HCT116 (cell line): ENCODE measurements at regions not wholly inside any gene's neighbourhood (a gene's known extent, or its start where the extent isn't known, plus 50 kb on each side); places are given as distances from the start of the nearest gene placed in this dataset.

Experiments
- ATAC-seq: fragments of 200-7000 bp; cut with Tn5 transposase; 2 replicates; pipeline ENCODE4 v1.9.1; 2020; ENCODE audit warnings: mild to moderate bottlenecking, moderate library complexity
- BruUV-seq: library from RNA; stranded (reverse); fragments of 400-500 nt; replicated peaks from 2 replicates; lab custom pipeline; 2021; lab: Mats Ljungman, UMichigan
- CTCF ChIA-PET: fragments of 300-600 bp; sonication (Branson Sonifier 250); formaldehyde crosslinking; loops from one replicate; lab custom pipeline; 2021; ENCODE audit warnings: antibody characterized with exemption; lab: Charles Lee
- POLR2A ChIA-PET: fragments of 300-600, 350-600 bp; sonication (Branson Sonifier 250); formaldehyde crosslinking; loops from one replicate; lab custom pipeline; 2021; ENCODE audit warnings: antibody characterized with exemption; lab: Charles Lee
- RAD21 ChIA-PET, 2 experiments: fragments of 300-600 bp; sonication (Branson Sonifier 250); formaldehyde crosslinking; loops; one replicate each; lab custom pipeline; 2023; ENCODE audit warnings: low total read pairs in 2 of 2; ENCODE audit not compliant: uncharacterized antibody in 2 of 2, unreplicated experiment in 2 of 2, low non-redundant PET in 1 of 2; lab: Charles Lee
- DNase-seq: peaks from one replicate; pipeline ENCODE4 v3.0.0-alpha.2; 2010; ENCODE audit warnings: low read depth, low spot score
- H2AFZ ChIP-seq: fragments of 200-600 bp; shearing (Covaris generic), sonication (generic); 2 replicates; pipeline ENCODE4 v1.6.1; 2017; ENCODE audit warnings: low read depth, mixed run types, mixed read lengths, antibody characterized with exemption, low read length; ENCODE audit not compliant: poor library complexity, severe bottlenecking
- H3K27ac ChIP-seq: 2 replicates; pipeline ENCODE4 v1.5.1; 2012; ENCODE audit warnings: low read depth, low read length
- H3K27me3 ChIP-seq: fragments of 200-600 bp; sonication (generic); 2 replicates; pipeline ENCODE4 v1.6.1; 2016; ENCODE audit warnings: mixed run types, low read length, mixed read lengths; ENCODE audit not compliant: insufficient read depth
- H3K36me3 ChIP-seq, 2 experiments: fragments of 200-500 bp in 1 of 2; fragments of 200-600 bp in 1 of 2; sonication (Bioruptor generic) in 1 of 2; sonication (generic) in 1 of 2; 2 replicates each; pipeline versions ENCODE4 v1.5.1 to v1.6.1; 2014 to 2016; ENCODE audit warnings: low read length in 2 of 2, inconsistent platforms in 1 of 2, mixed read lengths in 1 of 2, mixed run types in 1 of 2; ENCODE audit not compliant: insufficient read depth in 2 of 2, control insufficient read depth in 1 of 2
- H3K4me1 ChIP-seq, 2 experiments: fragments of 200-600 bp in 1 of 2; sonication (generic) in 1 of 2; 2 replicates each; pipeline versions ENCODE4 v1.5.1 to v1.6.1; 2012 to 2017; ENCODE audit warnings: low read length in 2 of 2, inconsistent platforms in 1 of 2, mild to moderate bottlenecking in 1 of 2, mixed read lengths in 1 of 2, mixed run types in 1 of 2, moderate library complexity in 1 of 2; ENCODE audit not compliant: insufficient read depth in 2 of 2, control insufficient read depth in 1 of 2
- H3K4me2 ChIP-seq: fragments of 200-600 bp; sonication (generic); 2 replicates; pipeline ENCODE4 v1.6.1; 2017; ENCODE audit warnings: mixed run types, low read length, mixed read lengths
- H3K4me3 ChIP-seq, 2 experiments: fragments of 200-600 bp in 1 of 2; sonication (generic) in 1 of 2; replicated peaks in 1 of 2; 2 replicates each; pipeline ENCODE4 v1.5.1; 2011 to 2016; ENCODE audit warnings: low read length in 2 of 2, control low read depth in 1 of 2, low read depth in 1 of 2, mild to moderate bottlenecking in 1 of 2, mixed read lengths in 1 of 2, mixed run types in 1 of 2
- H3K79me2 ChIP-seq: fragments of 200-600 bp; sonication (generic); 2 replicates; pipeline ENCODE4 v1.6.1; 2017; ENCODE audit warnings: mild to moderate bottlenecking, mixed run types, low read length, moderate library complexity, mixed read lengths; ENCODE audit not compliant: insufficient read depth
- H3K9ac ChIP-seq: fragments of 200-600 bp; sonication (generic); 2 replicates; pipeline ENCODE4 v1.6.1; 2016; ENCODE audit warnings: low read length, mixed read lengths
- H3K9me2 ChIP-seq: fragments of 200-600 bp; sonication (generic), shearing (Covaris generic); 2 replicates; pipeline ENCODE4 v1.6.1; 2017; ENCODE audit warnings: mixed run types, mild to moderate bottlenecking, moderate library complexity; ENCODE audit not compliant: insufficient read depth
- H3K9me3 ChIP-seq, 2 experiments: fragments of 200-500 bp in 1 of 2; fragments of 200-600 bp in 1 of 2; sonication (Bioruptor generic) in 1 of 2; sonication (generic) in 1 of 2; 2 replicates each; pipeline ENCODE4 v1.6.1; 2014 to 2017; ENCODE audit warnings: low read length in 2 of 2, mixed read lengths in 2 of 2, inconsistent platforms in 1 of 2, low read depth in 1 of 2, mild to moderate bottlenecking in 1 of 2, mixed run types in 1 of 2, moderate library complexity in 1 of 2; ENCODE audit not compliant: control insufficient read depth in 1 of 2, insufficient read depth in 1 of 2
- H4K20me1 ChIP-seq: fragments of 200-600 bp; sonication (generic), shearing (Covaris generic); 2 replicates; pipeline ENCODE4 v1.6.1; 2017; ENCODE audit warnings: mixed run types, mild to moderate bottlenecking, moderate library complexity; ENCODE audit not compliant: insufficient read depth
- CTCF ChIP-seq, 3 experiments: fragments of 200-600 bp in 1 of 3; sonication (generic) in 1 of 3; IDR thresholded peaks in 2 of 3; conservative IDR thresholded peaks in 1 of 3; 2 replicates each; pipeline ENCODE4 v1.5.1; 2012 to 2017; ENCODE audit warnings: low read depth in 2 of 3, low read length in 2 of 3, antibody characterized with exemption in 1 of 3, borderline replicate concordance in 1 of 3, control low read depth in 1 of 3, mild to moderate bottlenecking in 1 of 3, mixed read lengths in 1 of 3, mixed run types in 1 of 3, moderate library complexity in 1 of 3; ENCODE audit not compliant: insufficient read depth in 1 of 3
- EZH2 ChIP-seq: fragments of 200-600 bp; sonication (generic); IDR thresholded peaks from 2 replicates; pipeline ENCODE4 v1.6.1; 2017; ENCODE audit warnings: antibody characterized with exemption, mixed run types
- FOSL1 ChIP-seq: IDR thresholded peaks from 2 replicates; pipeline ENCODE4 v1.6.1; 2012; ENCODE audit warnings: low read depth
- MAX ChIP-seq: IDR thresholded peaks from 2 replicates; pipeline ENCODE4 v1.6.1; 2012
- POLR2A ChIP-seq: IDR thresholded peaks from 2 replicates; pipeline ENCODE4 v1.7.0; 2011; ENCODE audit warnings: borderline replicate concordance; ENCODE audit not compliant: insufficient read depth, insufficient read length; ENCODE audit errors: extremely low read depth
- POLR2AphosphoS5 ChIP-seq: IDR thresholded peaks from 2 replicates; pipeline ENCODE4 v1.6.1; 2011; ENCODE audit warnings: mild to moderate bottlenecking, low read depth, low read length, moderate library complexity
- TCF7L2 ChIP-seq: IDR thresholded peaks from 2 replicates; pipeline ENCODE4 v1.7.0; 2011; ENCODE audit warnings: borderline replicate concordance, inconsistent platforms; ENCODE audit not compliant: insufficient read depth, insufficient read length; ENCODE audit errors: extremely low read depth
- ZBTB33 ChIP-seq: IDR thresholded peaks from 2 replicates; pipeline ENCODE4 v1.6.1; 2011; ENCODE audit warnings: mild to moderate bottlenecking, low read length, moderate library complexity; ENCODE audit not compliant: insufficient replicate concordance; ENCODE audit errors: extremely low read depth
- intact Hi-C: fragments of 100-400 bp; cut with micrococcal nuclease; formaldehyde crosslinking; loops from 2 replicates; pipeline ENCODE4 v1.10.0; 2022

- intact Hi-C loops, result no loop called here
- TF ChIP-seq FOSL1 (no peak), POLR2A (no peak), MAX (no peak), EZH2 (no peak), TCF7L2 (no peak), CTCF (IDR thresholded peaks at IDR 0.05 in 2 of 3, conservative IDR thresholded peaks at IDR 0.05 in 1 of 3; ENCODE audit: borderline replicate concordance in 1 of 3, insufficient read depth in 1 of 3, low read depth in 2 of 3, low read length in 2 of 3) (no peak), ZBTB33 (no peak), POLR2AphosphoS5 (no peak)
- no peak overlapping the region for H3K4me3 ChIP-seq
- DNase-seq, result no peak
- H3K27me3 ChIP-seq, result no peaks in the 10 kb centered on the region
- H3K4me2 ChIP-seq, result no peak overlapping the region
- ATAC-seq, result no peak
- RAD21 ChIA-PET, result no interaction called here
- H3K27ac ChIP-seq, result no peak overlapping the region
- H4K20me1 ChIP-seq, result no peaks in the 10 kb centered on the region
- no peaks in the 10 kb centered on the region for H3K9me2 ChIP-seq
- peak overlapping the region; percentile 44 for H2AFZ ChIP-seq
- CTCF ChIA-PET, result no interaction called here
- H3K9ac ChIP-seq, result no peak overlapping the region
- peaks cover 3 to 15% of the 10 kb centered on the region in 2 experiments; a peak in 2 of 4 replicates for H3K4me1 ChIP-seq
- BruUV-seq, result no TSS peak
- H3K79me2 ChIP-seq, result no peaks in the 10 kb centered on the region
- H3K36me3 ChIP-seq, result no peaks in the 10 kb centered on the region
- no peaks in the 10 kb centered on the region for H3K9me3 ChIP-seq
- POLR2A ChIA-PET, result no interaction called here
Measured at GRCh38 chr4:123503698-123504363, 107.2 kb downstream of the SPRY1 start.
